NCI-H2227 treated with DMSO at 0.1 percent for 48 hours (cell line): ENCODE measurements at regions not wholly inside any gene's neighbourhood (a gene's known extent, or its start where the extent isn't known, plus 50 kb on each side); places are given as distances from the start of the nearest gene placed in this dataset.

Source experiments
- DNase-seq: peaks from one replicate; lab custom pipeline; 2025; lab: John Stamatoyannopoulos, UW

GRCh38 chr7:93646538-93646937 lies 72.0 kb upstream of the CALCR start:
- DNase-seq: no peak

DNA sequence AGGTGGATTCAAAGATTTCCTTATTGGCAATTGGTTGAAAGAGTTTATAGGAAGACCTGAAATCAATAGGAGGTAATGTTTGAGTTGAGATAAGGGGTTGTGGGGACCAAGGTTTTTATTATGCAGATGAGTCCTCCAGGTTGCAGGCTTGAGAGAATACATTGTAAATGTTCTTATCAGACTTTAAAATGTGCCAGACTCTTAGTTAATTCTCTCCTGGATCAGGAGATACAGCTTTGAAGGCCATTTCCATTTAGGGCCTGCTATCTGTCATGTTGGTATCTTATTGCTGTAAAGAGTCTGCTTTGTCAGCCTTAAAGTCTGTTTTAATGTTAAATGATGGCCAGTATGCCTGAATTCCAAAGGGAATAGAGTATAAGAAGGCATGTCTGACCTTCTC lies 61.8 kb upstream of the CALCR start:
- DNase-seq: no peak

DNA sequence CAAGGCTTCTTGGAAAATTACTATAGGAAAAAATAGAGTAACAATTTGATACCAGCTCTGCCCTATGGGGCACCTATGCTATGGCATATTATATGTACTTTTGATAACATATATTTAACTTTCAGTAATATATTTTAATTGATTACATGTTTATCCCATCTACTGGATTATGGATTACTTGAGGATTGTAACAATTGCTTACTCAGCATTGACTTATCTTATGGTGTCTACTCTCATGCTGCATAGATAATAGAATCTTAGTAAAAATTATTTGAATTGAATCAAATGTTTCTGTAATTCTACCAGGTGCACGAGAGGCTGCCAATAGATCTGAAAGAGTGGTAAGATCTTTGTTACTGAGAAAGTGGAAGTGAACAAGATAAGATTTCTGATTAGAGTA lies 57.8 kb upstream of the CALCR start:
- no peak for DNase-seq

- peak; percentile 42 for DNase-seq
Observed at GRCh38 chr7:93629291-93629801, 54.8 kb upstream of the CALCR start.

GRCh38 chr7:93626869-93627268 lies 52.3 kb upstream of the CALCR start:
- DNase-seq: no peak
